PC-3 (cell line): ENCODE measurements at regions not wholly inside any gene's neighbourhood (a gene's known extent, or its start where the extent isn't known, plus 50 kb on each side); places are given as distances from the start of the nearest gene placed in this dataset.
"Not testable (repeated sequence)": the region's sequence is repeated elsewhere in the genome, so short reads cannot be mapped to it uniquely, and the experiment has no call there.

Experiments used
- EZH2 ChIP-seq: fragments of 300-600 bp; sonication (generic); IDR thresholded peaks from one replicate; pipeline ENCODE4 v1.6.1; 2017; ENCODE audit warnings: antibody characterized with exemption, mild to moderate bottlenecking, low read length; ENCODE audit not compliant: unreplicated experiment
- TF ChIP-seq, protein P1 (sequence below): fragments of 300-600 bp; sonication (generic); conservative IDR thresholded peaks from 2 replicates; pipeline ENCODE4 v1.5.1; 2017; ENCODE audit warnings: antibody characterized with exemption, low read depth, mild to moderate bottlenecking, low read length

DNA sequence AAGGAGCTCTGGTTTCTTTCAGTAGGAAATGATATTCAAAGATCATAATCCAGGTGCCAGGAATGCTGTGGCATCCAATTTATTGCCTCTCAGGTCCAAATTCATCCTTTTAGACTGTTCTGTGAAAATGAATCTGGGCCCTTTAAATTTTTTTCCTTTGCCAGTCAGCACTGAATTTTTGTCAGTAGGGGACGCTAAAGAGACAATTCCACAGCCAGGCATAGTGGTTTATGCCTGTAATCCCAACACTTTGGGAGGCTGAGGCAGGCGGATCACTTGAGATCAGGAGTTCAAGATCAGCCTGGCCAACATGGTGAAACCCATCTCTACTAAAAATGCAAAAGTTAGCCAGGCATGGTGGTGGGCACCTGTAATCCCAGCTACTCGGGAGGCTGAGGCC, 60.9 kb upstream of the USP9X start:
- TF ChIP-seq, protein P1, sequence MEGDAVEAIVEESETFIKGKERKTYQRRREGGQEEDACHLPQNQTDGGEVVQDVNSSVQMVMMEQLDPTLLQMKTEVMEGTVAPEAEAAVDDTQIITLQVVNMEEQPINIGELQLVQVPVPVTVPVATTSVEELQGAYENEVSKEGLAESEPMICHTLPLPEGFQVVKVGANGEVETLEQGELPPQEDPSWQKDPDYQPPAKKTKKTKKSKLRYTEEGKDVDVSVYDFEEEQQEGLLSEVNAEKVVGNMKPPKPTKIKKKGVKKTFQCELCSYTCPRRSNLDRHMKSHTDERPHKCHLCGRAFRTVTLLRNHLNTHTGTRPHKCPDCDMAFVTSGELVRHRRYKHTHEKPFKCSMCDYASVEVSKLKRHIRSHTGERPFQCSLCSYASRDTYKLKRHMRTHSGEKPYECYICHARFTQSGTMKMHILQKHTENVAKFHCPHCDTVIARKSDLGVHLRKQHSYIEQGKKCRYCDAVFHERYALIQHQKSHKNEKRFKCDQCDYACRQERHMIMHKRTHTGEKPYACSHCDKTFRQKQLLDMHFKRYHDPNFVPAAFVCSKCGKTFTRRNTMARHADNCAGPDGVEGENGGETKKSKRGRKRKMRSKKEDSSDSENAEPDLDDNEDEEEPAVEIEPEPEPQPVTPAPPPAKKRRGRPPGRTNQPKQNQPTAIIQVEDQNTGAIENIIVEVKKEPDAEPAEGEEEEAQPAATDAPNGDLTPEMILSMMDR, result not testable (repeated sequence)
- not testable (repeated sequence) for TF ChIP-seq EZH2
